Neuronal stem cell (in vitro differentiated cells): ENCODE measurements at regions not wholly inside any gene's neighbourhood (a gene's known extent, or its start where the extent isn't known, plus 50 kb on each side); places are given as distances from the start of the nearest gene placed in this dataset.
A peak's percentile ranks its signal among the peaks of the same experiment; 100 is the strongest.
"Not testable (repeated sequence)": the region's sequence is repeated elsewhere in the genome, so short reads cannot be mapped to it uniquely, and the experiment has no call there.

Experiments used
- DNase-seq: peaks from one replicate; pipeline ENCODE4 v3.0.0-alpha.2; 2013; ENCODE audit warnings: low spot score
- H2AFZ ChIP-seq: one replicate; pipeline ENCODE4 v1.6.1; 2013; ENCODE audit warnings: mild to moderate bottlenecking, low read length, inconsistent platforms
- H2AK5ac ChIP-seq: 2 replicates; pipeline ENCODE4 v1.6.1; 2013; ENCODE audit warnings: low read depth, mild to moderate bottlenecking, inconsistent platforms, low read length, moderate library complexity, mixed read lengths
- H2BK120ac ChIP-seq: 2 replicates; pipeline ENCODE4 v1.6.1; 2013; ENCODE audit warnings: low read depth, mild to moderate bottlenecking, inconsistent platforms, low read length, moderate library complexity, mixed read lengths
- H2BK12ac ChIP-seq: one replicate; pipeline ENCODE4 v1.6.1; 2013; ENCODE audit warnings: low read length, inconsistent platforms
- H2BK15ac ChIP-seq: 2 replicates; pipeline ENCODE4 v1.6.1; 2013; ENCODE audit warnings: mild to moderate bottlenecking, low read length, inconsistent platforms, mixed read lengths
- H2BK5ac ChIP-seq: one replicate; pipeline ENCODE4 v1.6.1; 2013; ENCODE audit warnings: inconsistent platforms, mild to moderate bottlenecking, low read length, moderate library complexity
- H3K14ac ChIP-seq: one replicate; pipeline ENCODE4 v1.6.1; 2013; ENCODE audit warnings: low read length, inconsistent platforms
- H3K18ac ChIP-seq: 2 replicates; pipeline ENCODE4 v1.6.1; 2013; ENCODE audit warnings: low read length, inconsistent platforms
- H3K23ac ChIP-seq: 2 replicates; pipeline ENCODE4 v1.6.1; 2013; ENCODE audit warnings: low read depth, mild to moderate bottlenecking, mixed read lengths, low read length, inconsistent platforms; ENCODE audit not compliant: poor library complexity
- H3K27ac ChIP-seq: replicated peaks from 3 replicates; pipeline ENCODE4 v1.5.1; 2013; ENCODE audit warnings: low read length, inconsistent platforms
- H3K27me3 ChIP-seq, 3 experiments: 2 replicates each; pipeline ENCODE4 v1.6.1; 2013; ENCODE audit warnings: low read length in 3 of 3, mild to moderate bottlenecking in 2 of 3, inconsistent platforms in 1 of 3, low read depth in 1 of 3, mixed read lengths in 1 of 3, moderate library complexity in 1 of 3; ENCODE audit not compliant: control insufficient read depth in 3 of 3, insufficient read depth in 3 of 3
- H3K36me3 ChIP-seq, 2 donors: replicated peaks in 1 of 2; 2 replicates each; pipeline ENCODE4 v1.6.1; 2013; ENCODE audit warnings: low read length in 2 of 2; ENCODE audit not compliant: control insufficient read depth in 2 of 2, insufficient read depth in 2 of 2
- H3K4ac ChIP-seq: 2 replicates; pipeline ENCODE4 v1.6.1; 2013; ENCODE audit warnings: inconsistent platforms, mild to moderate bottlenecking, low read length, moderate library complexity
- H3K4me1 ChIP-seq, 2 donors: 1 replicate in 1 of 2; 2 replicates in 1 of 2; pipeline ENCODE4 v1.6.1; 2013; ENCODE audit warnings: low read length in 2 of 2, low read depth in 1 of 2; ENCODE audit not compliant: control insufficient read depth in 2 of 2, insufficient read depth in 1 of 2
- H3K4me2 ChIP-seq: one replicate; pipeline ENCODE4 v1.6.1; 2013; ENCODE audit warnings: mild to moderate bottlenecking, low read length, inconsistent platforms; ENCODE audit not compliant: insufficient read depth, poor library complexity, severe bottlenecking
- H3K4me3 ChIP-seq, 2 donors: 2 replicates each; pipeline ENCODE4 v1.5.1; 2013; ENCODE audit warnings: low read length in 2 of 2, mild to moderate bottlenecking in 2 of 2, inconsistent platforms in 1 of 2, moderate library complexity in 1 of 2
- H3K79me1 ChIP-seq: one replicate; pipeline ENCODE4 v1.6.1; 2013; ENCODE audit warnings: low read depth, mild to moderate bottlenecking, inconsistent platforms, low read length, moderate library complexity
- H3K9ac ChIP-seq: one replicate; pipeline ENCODE4 v1.6.1; 2013; ENCODE audit warnings: mild to moderate bottlenecking, low read depth, low read length, inconsistent platforms; ENCODE audit not compliant: poor library complexity
- H3K9me3 ChIP-seq, 2 donors: replicated peaks in 1 of 2; 2 replicates each; pipeline versions ENCODE3 to v1.6.1; 2013; ENCODE audit warnings: low read length in 2 of 2, mild to moderate bottlenecking in 2 of 2, inconsistent platforms in 1 of 2, low read depth in 1 of 2, mixed read lengths in 1 of 2, moderate library complexity in 1 of 2; ENCODE audit not compliant: control insufficient read depth in 2 of 2, insufficient read depth in 1 of 2
- H4K8ac ChIP-seq: one replicate; pipeline ENCODE4 v1.6.1; 2013; ENCODE audit warnings: low read depth, mild to moderate bottlenecking, inconsistent platforms, low read length, moderate library complexity
- H4K91ac ChIP-seq: one replicate; pipeline ENCODE4 v1.6.1; 2013; ENCODE audit warnings: low read length, low read depth, mild to moderate bottlenecking, inconsistent platforms; ENCODE audit not compliant: poor library complexity
- WGBS, 2 donors: extraction: QIAGEN DNeasy Blood & Tissue Kit; methylation state at CpG; one replicate each; pipeline ENCODE4 v1.1.7; 2013; ENCODE audit warnings: missing lambda C conversion rate in 2 of 2, mixed read lengths in 1 of 2; ENCODE audit not compliant: insufficient read length in 2 of 2, insufficient replicate concordance in 1 of 2; ENCODE audit errors: extremely low coverage in 2 of 2; 5-methylcytosine and 5-hydroxymethylcytosine counted together

GRCh38 chr5:44756097-44756496 is 52.6 kb upstream of the MRPS30 start:
- not testable (repeated sequence) for H2AK5ac ChIP-seq, H4K91ac ChIP-seq, H3K4me3 ChIP-seq

GRCh38 chr5:44747396-44747795 is 61.4 kb upstream of the MRPS30 start:
- WGBS, 2 donors = no CpG with 5 or more reads among the region's 1 CpG
- no peak overlapping the region for H3K18ac ChIP-seq
- H4K91ac ChIP-seq = no peak overlapping the region

More at GRCh38 chr5:44756097-44756496, 52.6 kb upstream of the MRPS30 start:
- H4K8ac ChIP-seq, H3K27me3 ChIP-seq, H3K18ac ChIP-seq, H2BK120ac ChIP-seq, H3K9ac ChIP-seq, H3K4me1 ChIP-seq, H3K9me3 ChIP-seq, H3K4ac ChIP-seq, H3K4me2 ChIP-seq, H3K23ac ChIP-seq, H3K79me1 ChIP-seq, H2BK15ac ChIP-seq, H2BK12ac ChIP-seq, H3K27ac ChIP-seq, H3K14ac ChIP-seq, H2BK5ac ChIP-seq, H2AFZ ChIP-seq, H3K36me3 ChIP-seq, DNase-seq: not testable (repeated sequence)
- no CpG with 5 or more reads among the region's 11 CpGs for WGBS, 2 donors

GRCh38 chr5:44740660-44741059 is 68.1 kb upstream of the MRPS30 start:
- Histone ChIP-seq H3K27ac (no peak overlapping the region), H3K14ac (no peak overlapping the region), H2BK15ac (no peak overlapping the region), H3K4me1 (no peaks in the 10 kb centered on the region), H3K4me2 (no peak overlapping the region), H3K9ac (no peak overlapping the region), H3K18ac (no peak overlapping the region), H3K27me3 (no peaks in the 10 kb centered on the region), H2AK5ac (no peak overlapping the region), H4K91ac (no peak overlapping the region), H3K79me1 (no peaks in the 10 kb centered on the region), H2BK120ac (no peak overlapping the region), H4K8ac (no peak overlapping the region), H2BK12ac (no peak overlapping the region), H3K4me3 (no peak overlapping the region), H3K23ac (no peak overlapping the region), H3K4ac (no peak overlapping the region), H3K9me3 (no peaks in the 10 kb centered on the region), H2AFZ (no peak overlapping the region), H2BK5ac (no peak overlapping the region), H3K36me3 (no peaks in the 10 kb centered on the region)
- no peak for DNase-seq

More at GRCh38 chr5:44747396-44747795, 61.4 kb upstream of the MRPS30 start:
- Histone ChIP-seq H3K4me1 (no peaks in the 10 kb centered on the region), H3K9me3 (no peaks in the 10 kb centered on the region), H3K27me3 (no peaks in the 10 kb centered on the region), H3K4me3 (no peak overlapping the region), H2AK5ac (no peak overlapping the region), H3K23ac (no peak overlapping the region), H2BK5ac (no peak overlapping the region), H2BK12ac (no peak overlapping the region), H3K36me3 (no peaks in the 10 kb centered on the region), H3K4ac (no peak overlapping the region), H3K79me1 (no peaks in the 10 kb centered on the region), H4K8ac (no peak overlapping the region), H3K4me2 (no peak overlapping the region), H2BK15ac (no peak overlapping the region), H2AFZ (no peak overlapping the region), H3K9ac (no peak overlapping the region), H3K14ac (no peak overlapping the region), H2BK120ac (no peak overlapping the region), H3K27ac (no peak overlapping the region)
- no peak for DNase-seq

- no peak overlapping the region for H3K4me2 ChIP-seq
- H2BK15ac ChIP-seq = no peak overlapping the region
- no peaks in the 10 kb centered on the region for H3K9me3 ChIP-seq
- no peak overlapping the region for H3K27ac ChIP-seq
- no peak overlapping the region for H2AK5ac ChIP-seq
- no peak overlapping the region for H4K91ac ChIP-seq
- no peak overlapping the region for H3K18ac ChIP-seq
- no peak overlapping the region for H2BK12ac ChIP-seq
- no peak overlapping the region for H3K23ac ChIP-seq
- no CpG with 5 or more reads among the region's 1 CpG for WGBS, 2 donors
- H3K27me3 ChIP-seq = no peaks in the 10 kb centered on the region
- H2BK120ac ChIP-seq = no peak overlapping the region
- no peak overlapping the region for H2BK5ac ChIP-seq
- H3K79me1 ChIP-seq = no peaks in the 10 kb centered on the region
- no peak overlapping the region for H3K4ac ChIP-seq
- peaks cover 2 to 12% of the 10 kb centered on the region in 2 donors for H3K4me1 ChIP-seq
- no peak overlapping the region for H3K4me3 ChIP-seq
- H3K9ac ChIP-seq = no peak overlapping the region
- no peak overlapping the region for H3K14ac ChIP-seq
- no peak for DNase-seq
- H3K36me3 ChIP-seq = no peaks in the 10 kb centered on the region
- peak overlapping the region; percentile 36 for H2AFZ ChIP-seq
- no peak overlapping the region for H4K8ac ChIP-seq
Measured at GRCh38 chr5:44729536-44729935, 79.2 kb upstream of the MRPS30 start.
